DOHH2 (cell line): ENCODE measurements at regions not wholly inside any gene's neighbourhood (a gene's known extent, or its start where the extent isn't known, plus 50 kb on each side); places are given as distances from the start of the nearest gene placed in this dataset.

Experiments
- H3F3A ChIP-seq: fragments of 200-600 bp; sonication (generic), shearing (Covaris generic); 2 replicates; pipeline ENCODE4 v1.6.0; 2016; ENCODE audit warnings: antibody characterized with exemption, mild to moderate bottlenecking; ENCODE audit not compliant: control insufficient read depth, insufficient read depth
- H3K27ac ChIP-seq: fragments of 200-600 bp; sonication (generic); 2 replicates; pipeline ENCODE4 v1.5.1; 2014; ENCODE audit warnings: low read depth, mild to moderate bottlenecking, low read length, moderate library complexity
- H3K27me3 ChIP-seq: fragments of 200-600 bp; sonication (generic); 2 replicates; pipeline ENCODE4 v1.6.1; 2014; ENCODE audit warnings: mild to moderate bottlenecking, low read length, mixed read lengths; ENCODE audit not compliant: control insufficient read depth
- H3K36me3 ChIP-seq: fragments of 200-600 bp; sonication (generic); 2 replicates; pipeline ENCODE4 v1.6.1; 2014; ENCODE audit warnings: mild to moderate bottlenecking, low read length, moderate library complexity, mixed read lengths; ENCODE audit not compliant: control insufficient read depth
- H3K4me1 ChIP-seq: fragments of 200-600 bp; sonication (generic); 2 replicates; pipeline ENCODE4 v1.6.1; 2014; ENCODE audit warnings: mild to moderate bottlenecking, low read length, mixed read lengths; ENCODE audit not compliant: control insufficient read depth
- H3K4me2 ChIP-seq: fragments of 200-600 bp; sonication (generic); 2 replicates; pipeline ENCODE4 v1.6.0; 2014; ENCODE audit warnings: mild to moderate bottlenecking, low read length, moderate library complexity
- H3K4me3 ChIP-seq: fragments of 200-600 bp; sonication (generic); 2 replicates; pipeline ENCODE4 v1.5.1; 2014; ENCODE audit warnings: mild to moderate bottlenecking, low read length, mixed read lengths
- H3K79me2 ChIP-seq: fragments of 200-600 bp; sonication (generic); 2 replicates; pipeline ENCODE4 v1.6.1; 2014; ENCODE audit warnings: mild to moderate bottlenecking, low read length, mixed read lengths; ENCODE audit not compliant: control insufficient read depth
- H3K9me2 ChIP-seq: fragments of 200-600 bp; sonication (generic); replicated peaks from 2 replicates; pipeline ENCODE4 v1.6.1; 2014; ENCODE audit warnings: mild to moderate bottlenecking, low read length, mixed read lengths; ENCODE audit not compliant: control insufficient read depth
- H3K9me3 ChIP-seq: fragments of 200-600 bp; sonication (generic); 2 replicates; pipeline ENCODE4 v1.6.1; 2014; ENCODE audit warnings: antibody characterized with exemption, low read length, mixed read lengths; ENCODE audit not compliant: control insufficient read depth, insufficient read depth
- H4K20me1 ChIP-seq: fragments of 200-600 bp; sonication (generic); 2 replicates; pipeline ENCODE4 v1.6.0; 2014; ENCODE audit warnings: low read depth, mild to moderate bottlenecking, antibody characterized with exemption, low read length, moderate library complexity; ENCODE audit not compliant: control insufficient read depth, insufficient read depth
- CTCF ChIP-seq: fragments of 200-600 bp; sonication (generic); IDR thresholded peaks from one replicate; pipeline ENCODE4 v1.5.1; 2014; ENCODE audit warnings: antibody characterized with exemption, mild to moderate bottlenecking, low read depth, low read length; ENCODE audit not compliant: poor library complexity, severe bottlenecking
- EZH2phosphoT487 ChIP-seq: fragments of 200-600 bp; sonication (generic); IDR thresholded peaks from 2 replicates; pipeline ENCODE4 v1.6.1; 2017; ENCODE audit warnings: borderline replicate concordance, mild to moderate bottlenecking, antibody characterized with exemption, low read length, moderate library complexity, mixed read lengths

GRCh38 chr9:118316831-118317343 is 612.7 kb downstream of the TLR4 start:
- Histone ChIP-seq H3K27me3 (no peaks in the 10 kb centered on the region), H3K4me3 (no peak overlapping the region), H3K4me2 (no peak overlapping the region), H4K20me1 (no peaks in the 10 kb centered on the region), H3K27ac (no peak overlapping the region), H3K36me3 (no peaks in the 10 kb centered on the region), H3K9me2 (no peaks in the 10 kb centered on the region), H3K9me3 (no peaks in the 10 kb centered on the region), H3K4me1 (no peaks in the 10 kb centered on the region), H3K79me2 (no peaks in the 10 kb centered on the region), H3F3A (no peaks in the 10 kb centered on the region)
- TF ChIP-seq CTCF, result no peak
- TF ChIP-seq EZH2phosphoT487, result no peak

- Histone ChIP-seq H4K20me1 (no peaks in the 10 kb centered on the region), H3K27ac (no peak overlapping the region), H3K4me1 (no peaks in the 10 kb centered on the region), H3K9me2 (no peaks in the 10 kb centered on the region), H3K79me2 (no peaks in the 10 kb centered on the region), H3F3A (no peaks in the 10 kb centered on the region), H3K36me3 (no peaks in the 10 kb centered on the region), H3K4me2 (no peak overlapping the region), H3K4me3 (no peak overlapping the region), H3K27me3 (no peaks in the 10 kb centered on the region), H3K9me3 (no peaks in the 10 kb centered on the region)
- TF ChIP-seq EZH2phosphoT487, result no peak
- TF ChIP-seq CTCF, result no peak
Observed at GRCh38 chr9:118318770-118319431, 614.7 kb downstream of the TLR4 start.

GRCh38 chr9:118321788-118322187 is 617.6 kb downstream of the TLR4 start:
- H3K4me1 ChIP-seq, result no peaks in the 10 kb centered on the region
- H3K36me3 ChIP-seq, result no peaks in the 10 kb centered on the region

More at GRCh38 chr9:118321788-118322187, 617.6 kb downstream of the TLR4 start:
- Histone ChIP-seq H3K4me3 (no peak overlapping the region), H3F3A (no peaks in the 10 kb centered on the region), H3K27ac (no peak overlapping the region), H3K27me3 (no peaks in the 10 kb centered on the region), H3K79me2 (no peaks in the 10 kb centered on the region), H3K4me2 (no peak overlapping the region), H3K9me3 (no peaks in the 10 kb centered on the region), H4K20me1 (no peaks in the 10 kb centered on the region), H3K9me2 (no peaks in the 10 kb centered on the region)
- no peak for TF ChIP-seq CTCF
- TF ChIP-seq EZH2phosphoT487, result no peak
